HG02763 (cell line): ENCODE measurements at regions not wholly inside any gene's neighbourhood (a gene's known extent, or its start where the extent isn't known, plus 50 kb on each side); places are given as distances from the start of the nearest gene placed in this dataset.

Source experiments
- ATAC-seq: cut with Tn5 transposase; IDR thresholded peaks from one replicate; pipeline ENCODE4 v1.9.1; 2021; ENCODE audit warnings: mild to moderate bottlenecking, moderate library complexity; ENCODE audit not compliant: unreplicated experiment

- ATAC-seq = no peak
These were observed 121.9 kb downstream of the RPLP1 start for GRCh38 chr15:69574506-69574905.

GRCh38 chr15:69575387-69575786 lies 122.8 kb downstream of the RPLP1 start:
- no peak for ATAC-seq

GRCh38 chr15:69576035-69576526 lies 123.5 kb downstream of the RPLP1 start:
- no peak for ATAC-seq

- ATAC-seq = no peak
These were observed 124.3 kb downstream of the RPLP1 start for GRCh38 chr15:69576948-69577351.

GRCh38 chr15:69577397-69577796 lies 124.8 kb downstream of the RPLP1 start:
- ATAC-seq = no peak

GRCh38 chr15:69578252-69578651 lies 125.6 kb downstream of the RPLP1 start:
- ATAC-seq = no peak

GRCh38 chr15:69578787-69579583 lies 126.4 kb downstream of the RPLP1 start:
- ATAC-seq = no peak

GRCh38 chr15:69579950-69580618 lies 127.5 kb downstream of the RPLP1 start:
- no peak for ATAC-seq

- no peak for ATAC-seq
These were observed 131.0 kb downstream of the RPLP1 start for GRCh38 chr15:69583626-69584025.

GRCh38 chr15:69585937-69586336 lies 133.3 kb downstream of the RPLP1 start:
- no peak for ATAC-seq

GRCh38 chr15:69586721-69587120 lies 134.1 kb downstream of the RPLP1 start:
- no peak for ATAC-seq

- no peak for ATAC-seq
These were observed 135.3 kb downstream of the RPLP1 start for GRCh38 chr15:69587723-69588426.

GRCh38 chr15:69590201-69590710 lies 137.6 kb downstream of the RPLP1 start:
- ATAC-seq = no peak

GRCh38 chr15:69590932-69591524 lies 138.4 kb downstream of the RPLP1 start:
- ATAC-seq = no peak

- no peak for ATAC-seq
These were observed 139.4 kb downstream of the RPLP1 start for GRCh38 chr15:69591905-69592508.

- no peak for ATAC-seq
These were observed 140.3 kb downstream of the RPLP1 start for GRCh38 chr15:69592954-69593353.

GRCh38 chr15:69593488-69593887 lies 140.9 kb downstream of the RPLP1 start:
- ATAC-seq = no peak

GRCh38 chr15:69593981-69594966 lies 141.7 kb downstream of the RPLP1 start:
- ATAC-seq = no peak

- no peak for ATAC-seq
These were observed 142.6 kb downstream of the RPLP1 start for GRCh38 chr15:69595009-69595791.
